Upper lobe of left lung (tissue), 6 donors: ENCODE measurements at regions not wholly inside any gene's neighbourhood (a gene's known extent, or its start where the extent isn't known, plus 50 kb on each side); places are given as distances from the start of the nearest gene placed in this dataset.

Experiments used
- ATAC-seq, 2 donors: fragments of 200-7000 bp; cut with Tn5 transposase; one replicate each; pipeline ENCODE4 v1.9.1; 2022; ENCODE audit warnings: mild to moderate bottlenecking in 2 of 2, moderate library complexity in 2 of 2; ENCODE audit not compliant: low FRiP score in 2 of 2
- DNase-seq, 2 donors: peaks; one replicate each; pipeline ENCODE4 v3.0.0-alpha.2; 2019 to 2020
- H3K27ac ChIP-seq, 4 donors: fragments of 200-600 bp; sonication (generic); one replicate each; pipeline ENCODE4 v1.5.1; 2016 to 2019
- H3K27me3 ChIP-seq, 4 donors: fragments of 200-600 bp; sonication (generic); one replicate each; pipeline ENCODE4 v1.5.1; 2017 to 2019
- H3K36me3 ChIP-seq, 4 donors: fragments of 200-600 bp; sonication (generic); one replicate each; pipeline ENCODE4 v1.5.1; 2016 to 2019
- H3K4me1 ChIP-seq, 4 donors: fragments of 200-600 bp; sonication (generic); one replicate each; pipeline ENCODE4 v1.5.1; 2018 to 2019
- H3K4me3 ChIP-seq, 4 donors: fragments of 200-600 bp; sonication (generic); one replicate each; pipeline ENCODE4 v1.5.1; 2017 to 2019; ENCODE audit warnings: mild to moderate bottlenecking in 2 of 4, moderate library complexity in 1 of 4
- H3K9me3 ChIP-seq, 4 donors: fragments of 200-600 bp; sonication (generic); one replicate each; pipeline ENCODE4 v1.5.1; 2018 to 2019
- CTCF ChIP-seq, 6 experiments: fragments of 450-650 bp in 4 of 6; fragments of 200-600 bp in 2 of 6; sonication (generic) in 2 of 6; IDR thresholded peaks; one replicate each; pipeline ENCODE4 v1.5.1; 2016 to 2019; ENCODE audit warnings: antibody characterized with exemption in 6 of 6
- EP300 ChIP-seq, 4 donors: sonication (generic); formaldehyde crosslinking; IDR thresholded peaks; one replicate each; pipeline ENCODE4 v1.5.1; 2017; ENCODE audit warnings: antibody characterized with exemption in 4 of 4, control low read depth in 2 of 4
- POLR2A ChIP-seq, 4 donors: fragments of 450-650 bp; IDR thresholded peaks; one replicate each; pipeline ENCODE4 v1.5.1; 2016 to 2017; ENCODE audit warnings: antibody characterized with exemption in 4 of 4, mild to moderate bottlenecking in 2 of 4
- POLR2AphosphoS5 ChIP-seq, 2 donors: sonication (generic); formaldehyde crosslinking; IDR thresholded peaks; one replicate each; pipeline ENCODE4 v1.5.1; 2017; ENCODE audit warnings: antibody characterized with exemption in 2 of 2
- WGBS, 2 donors: methylation state at CpG; one replicate each; pipeline ENCODE4 v1.1.5; 2017 to 2018; 5-methylcytosine and 5-hydroxymethylcytosine counted together
- donor health status: DM: no; HTN: no; CAD: no; lungs with moderate emphysema.
- donor health status: DM: no; HTN: yes; CAD: no; lungs with severe emphysema.

GRCh38 chr15:93308026-93308690, 219.1 kb upstream of the RGMA start:
- no peaks in the 10 kb centered on the region for H3K36me3 ChIP-seq
- no peak for ATAC-seq
- no peak for DNase-seq
- no peaks in the 10 kb centered on the region for H3K9me3 ChIP-seq
- WGBS, 2 donors, result 89 to 91% methylated on average over 16 of the region's 16 CpGs
- H3K27me3 ChIP-seq, result no peaks in the 10 kb centered on the region
- TF ChIP-seq POLR2A (IDR thresholded peaks at IDR 0.05) (no peak), POLR2AphosphoS5 (IDR thresholded peaks at IDR 0.05) (no peak), CTCF (IDR thresholded peaks at IDR 0.05) (no peak), EP300 (IDR thresholded peaks at IDR 0.05) (no peak)
- H3K4me1 ChIP-seq, result no peaks in the 10 kb centered on the region
- H3K4me3 ChIP-seq, result no peak overlapping the region
- H3K27ac ChIP-seq, result no peak overlapping the region

DNA sequence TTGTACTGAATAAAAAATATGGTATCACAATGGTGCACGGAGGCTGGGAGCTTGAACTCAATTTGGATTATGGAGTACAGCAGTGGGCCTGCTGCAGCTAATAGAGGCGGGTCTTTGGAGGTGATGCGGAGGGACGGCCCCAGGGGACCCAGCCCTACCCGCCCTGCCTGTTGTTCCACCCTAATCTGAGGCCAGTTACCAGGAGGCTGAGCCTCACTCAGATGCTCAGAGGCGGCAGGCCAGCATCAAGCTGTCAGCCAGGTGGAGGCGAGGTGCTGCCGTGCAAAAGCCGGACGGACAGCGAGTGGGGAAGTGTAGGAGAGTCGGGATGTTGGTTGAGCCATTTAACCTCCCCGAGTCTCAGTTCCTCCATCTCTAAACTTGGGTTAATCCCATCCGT, 218.5 kb upstream of the RGMA start:
- ATAC-seq, result no peak
- Histone ChIP-seq H3K36me3 (no peaks in the 10 kb centered on the region), H3K4me1 (no peaks in the 10 kb centered on the region), H3K27me3 (no peaks in the 10 kb centered on the region), H3K27ac (no peak overlapping the region), H3K4me3 (no peak overlapping the region), H3K9me3 (no peaks in the 10 kb centered on the region)
- peak in 1 of 2 donors; percentile 40 for DNase-seq
- 88 to 92% methylated on average over 13 to 14 of the region's 14 CpGs for WGBS, 2 donors
- no peak for TF ChIP-seq POLR2A (IDR thresholded peaks at IDR 0.05)
- TF ChIP-seq POLR2AphosphoS5 (IDR thresholded peaks at IDR 0.05), result no peak
- TF ChIP-seq CTCF (IDR thresholded peaks at IDR 0.05), result no peak
- no peak for TF ChIP-seq EP300 (IDR thresholded peaks at IDR 0.05)

- H3K4me3 ChIP-seq, result no peak overlapping the region
- no peak overlapping the region for H3K27ac ChIP-seq
- no peaks in the 10 kb centered on the region for H3K9me3 ChIP-seq
- H3K4me1 ChIP-seq, result no peaks in the 10 kb centered on the region
- H3K27me3 ChIP-seq, result no peaks in the 10 kb centered on the region
- DNase-seq (no peak), ATAC-seq (no peak)
- no peaks in the 10 kb centered on the region for H3K36me3 ChIP-seq
- 49 to 55% methylated on average over 2 of the region's 2 CpGs for WGBS, 2 donors
- no peak for TF ChIP-seq CTCF (IDR thresholded peaks at IDR 0.05)
- TF ChIP-seq POLR2AphosphoS5 (IDR thresholded peaks at IDR 0.05), result no peak
- TF ChIP-seq POLR2A (IDR thresholded peaks at IDR 0.05), result no peak
- no peak for TF ChIP-seq EP300 (IDR thresholded peaks at IDR 0.05)
Measured at GRCh38 chr15:93305306-93305705, 216.3 kb upstream of the RGMA start.

GRCh38 chr15:93302080-93302765, 213.2 kb upstream of the RGMA start:
- Histone ChIP-seq H3K4me3 (no peak overlapping the region), H3K27ac (no peak overlapping the region), H3K9me3 (no peaks in the 10 kb centered on the region), H3K4me1 (no peaks in the 10 kb centered on the region), H3K36me3 (no peaks in the 10 kb centered on the region), H3K27me3 (no peaks in the 10 kb centered on the region)
- no peak for TF ChIP-seq POLR2AphosphoS5 (IDR thresholded peaks at IDR 0.05)
- no peak for TF ChIP-seq CTCF (IDR thresholded peaks at IDR 0.05)
- no peak for TF ChIP-seq POLR2A (IDR thresholded peaks at IDR 0.05)
- no peak for TF ChIP-seq EP300 (IDR thresholded peaks at IDR 0.05)
- DNase-seq (no peak), ATAC-seq (no peak)
- WGBS, 2 donors, result 76 to 83% methylated on average over 6 of the region's 6 CpGs

DNA sequence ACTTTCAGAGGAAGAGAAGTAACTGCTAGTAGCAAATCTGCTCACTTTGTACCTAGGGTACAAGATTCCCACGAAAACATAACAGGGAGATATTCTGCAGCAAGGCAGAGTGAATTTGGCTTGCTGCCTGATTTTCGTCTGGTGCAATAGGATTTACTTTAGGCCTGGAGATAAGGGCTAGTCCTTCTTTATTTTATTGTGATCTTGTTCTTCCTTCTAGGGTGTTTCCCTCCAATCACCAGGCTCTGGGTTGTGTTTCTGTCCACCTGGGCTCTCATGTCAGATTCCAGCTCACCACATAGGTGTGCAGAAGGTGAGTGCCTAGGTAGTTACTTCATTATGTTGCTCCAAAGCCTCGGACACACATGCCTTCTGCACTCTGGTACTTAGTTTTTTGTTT, 211.8 kb upstream of the RGMA start:
- no peaks in the 10 kb centered on the region for H3K27me3 ChIP-seq
- H3K27ac ChIP-seq, result no peak overlapping the region
- ATAC-seq (no peak), DNase-seq (no peak)
- WGBS, 2 donors, result 55 to 59% methylated on average over 3 of the region's 3 CpGs
- TF ChIP-seq POLR2AphosphoS5 (IDR thresholded peaks at IDR 0.05), result no peak
- no peak overlapping the region for H3K4me3 ChIP-seq
- H3K4me1 ChIP-seq, result no peaks in the 10 kb centered on the region
- H3K36me3 ChIP-seq, result no peaks in the 10 kb centered on the region
- no peaks in the 10 kb centered on the region for H3K9me3 ChIP-seq
